ENCODE measurements at regions not wholly inside any gene's neighbourhood (a gene's known extent, or its start where the extent isn't known, plus 50 kb on each side); places are given as distances from the start of the nearest gene placed in this dataset.

GRCh38 chr4:57488366-57489162 is 378.4 kb upstream of the IGFBP7 start:
- Histone ChIP-seq H3K79me2 (ENCODE audit: insufficient read depth, low read length) (no peaks in the 10 kb centered on the region), H2AFZ (ENCODE audit: low read length) (no peak overlapping the region), H3K4me1 (ENCODE audit: insufficient read depth, low read length) (no peaks in the 10 kb centered on the region), H3K4me2 (ENCODE audit: low read depth, low read length) (no peak overlapping the region), H4K20me1 (ENCODE audit: insufficient read depth, low read length) (no peaks in the 10 kb centered on the region), H3K27me3 (ENCODE audit: control insufficient read depth in 1 of 2, insufficient read depth in 2 of 2, low read length in 2 of 2) (no peaks in the 10 kb centered on the region), H3K9me3 (ENCODE audit: low read length) (no peaks in the 10 kb centered on the region), H3K4me3 (replicated peaks in 1 of 3; ENCODE audit: insufficient read depth in 1 of 3, low read depth in 2 of 3, low read length in 3 of 3) (no peak overlapping the region), H3K36me3 (replicated peaks in 1 of 2; ENCODE audit: control insufficient read depth in 1 of 2, insufficient read depth in 2 of 2, low read length in 2 of 2) (no peaks in the 10 kb centered on the region), H3K27ac (ENCODE audit: extremely low read length, insufficient read depth, low read length) (no peak overlapping the region), H3K9ac (ENCODE audit: insufficient read depth, low read depth, low read length) (no peak overlapping the region)
- POLR2A ChIA-PET = no interaction called here
- FAIRE-seq (no peak), ATAC-seq (no peak), DNase-seq (ENCODE audit: low spot score) (no peak)
- BruUV-seq (replicated peaks) = no TSS peak
- TF ChIP-seq ERF (CRISPR knock-in tag; IDR thresholded peaks at IDR 0.05) (no peak), SRSF9 (IDR thresholded peaks at IDR 0.05; ENCODE audit: borderline replicate concordance, insufficient read depth, low read depth, low read length, poor library complexity, severe bottlenecking) (no peak), ZBTB20 (CRISPR knock-in tag; IDR thresholded peaks at IDR 0.05; ENCODE audit: borderline replicate concordance, low read depth) (no peak), TGIF2 (CRISPR knock-in tag; IDR thresholded peaks at IDR 0.05) (no peak), FIP1L1 (IDR thresholded peaks at IDR 0.05; ENCODE audit: borderline replicate concordance, insufficient read depth, low read depth, low read length) (no peak), ZBTB8A (CRISPR knock-in tag; IDR thresholded peaks at IDR 0.05; ENCODE audit: borderline replicate concordance, low read depth) (no peak), HES4 (CRISPR knock-in tag; IDR thresholded peaks at IDR 0.05; ENCODE audit: borderline replicate concordance) (no peak)
- TF ChIP-seq, protein P1, sequence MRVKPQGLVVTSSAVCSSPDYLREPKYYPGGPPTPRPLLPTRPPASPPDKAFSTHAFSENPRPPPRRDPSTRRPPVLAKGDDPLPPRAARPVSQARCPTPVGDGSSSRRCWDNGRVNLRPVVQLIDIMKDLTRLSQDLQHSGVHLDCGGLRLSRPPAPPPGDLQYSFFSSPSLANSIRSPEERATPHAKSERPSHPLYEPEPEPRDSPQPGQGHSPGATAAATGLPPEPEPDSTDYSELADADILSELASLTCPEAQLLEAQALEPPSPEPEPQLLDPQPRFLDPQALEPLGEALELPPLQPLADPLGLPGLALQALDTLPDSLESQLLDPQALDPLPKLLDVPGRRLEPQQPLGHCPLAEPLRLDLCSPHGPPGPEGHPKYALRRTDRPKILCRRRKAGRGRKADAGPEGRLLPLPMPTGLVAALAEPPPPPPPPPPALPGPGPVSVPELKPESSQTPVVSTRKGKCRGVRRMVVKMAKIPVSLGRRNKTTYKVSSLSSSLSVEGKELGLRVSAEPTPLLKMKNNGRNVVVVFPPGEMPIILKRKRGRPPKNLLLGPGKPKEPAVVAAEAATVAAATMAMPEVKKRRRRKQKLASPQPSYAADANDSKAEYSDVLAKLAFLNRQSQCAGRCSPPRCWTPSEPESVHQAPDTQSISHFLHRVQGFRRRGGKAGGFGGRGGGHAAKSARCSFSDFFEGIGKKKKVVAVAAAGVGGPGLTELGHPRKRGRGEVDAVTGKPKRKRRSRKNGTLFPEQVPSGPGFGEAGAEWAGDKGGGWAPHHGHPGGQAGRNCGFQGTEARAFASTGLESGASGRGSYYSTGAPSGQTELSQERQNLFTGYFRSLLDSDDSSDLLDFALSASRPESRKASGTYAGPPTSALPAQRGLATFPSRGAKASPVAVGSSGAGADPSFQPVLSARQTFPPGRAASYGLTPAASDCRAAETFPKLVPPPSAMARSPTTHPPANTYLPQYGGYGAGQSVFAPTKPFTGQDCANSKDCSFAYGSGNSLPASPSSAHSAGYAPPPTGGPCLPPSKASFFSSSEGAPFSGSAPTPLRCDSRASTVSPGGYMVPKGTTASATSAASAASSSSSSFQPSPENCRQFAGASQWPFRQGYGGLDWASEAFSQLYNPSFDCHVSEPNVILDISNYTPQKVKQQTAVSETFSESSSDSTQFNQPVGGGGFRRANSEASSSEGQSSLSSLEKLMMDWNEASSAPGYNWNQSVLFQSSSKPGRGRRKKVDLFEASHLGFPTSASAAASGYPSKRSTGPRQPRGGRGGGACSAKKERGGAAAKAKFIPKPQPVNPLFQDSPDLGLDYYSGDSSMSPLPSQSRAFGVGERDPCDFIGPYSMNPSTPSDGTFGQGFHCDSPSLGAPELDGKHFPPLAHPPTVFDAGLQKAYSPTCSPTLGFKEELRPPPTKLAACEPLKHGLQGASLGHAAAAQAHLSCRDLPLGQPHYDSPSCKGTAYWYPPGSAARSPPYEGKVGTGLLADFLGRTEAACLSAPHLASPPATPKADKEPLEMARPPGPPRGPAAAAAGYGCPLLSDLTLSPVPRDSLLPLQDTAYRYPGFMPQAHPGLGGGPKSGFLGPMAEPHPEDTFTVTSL (CRISPR knock-in tag; IDR thresholded peaks at IDR 0.05; ENCODE audit: borderline replicate concordance) = no peak
- CTCF ChIA-PET (ENCODE audit: low intra/inter-chr PET ratio, low total read pairs) = no interaction called here
- WGBS (ENCODE audit: low lambda C conversion rate) = 2% methylated on average over 3 of the region's 3 CpGs
- in situ Hi-C loops (cut with HindIII; ENCODE audit: extremely low pct_ligation_motif_present, low pct_unique_long_range_greater_than_20kb) (no loop called here), intact Hi-C loops (cut with micrococcal nuclease; ENCODE audit: unreplicated experiment) (no loop called here)

Data from HepG2 (cell line).